ENCODE measurements at regions not wholly inside any gene's neighbourhood (a gene's known extent, or its start where the extent isn't known, plus 50 kb on each side); places are given as distances from the start of the nearest gene placed in this dataset.
"Not testable (repeated sequence)": the region's sequence is repeated elsewhere in the genome, so short reads cannot be mapped to it uniquely, and the experiment has no call there.

DNA sequence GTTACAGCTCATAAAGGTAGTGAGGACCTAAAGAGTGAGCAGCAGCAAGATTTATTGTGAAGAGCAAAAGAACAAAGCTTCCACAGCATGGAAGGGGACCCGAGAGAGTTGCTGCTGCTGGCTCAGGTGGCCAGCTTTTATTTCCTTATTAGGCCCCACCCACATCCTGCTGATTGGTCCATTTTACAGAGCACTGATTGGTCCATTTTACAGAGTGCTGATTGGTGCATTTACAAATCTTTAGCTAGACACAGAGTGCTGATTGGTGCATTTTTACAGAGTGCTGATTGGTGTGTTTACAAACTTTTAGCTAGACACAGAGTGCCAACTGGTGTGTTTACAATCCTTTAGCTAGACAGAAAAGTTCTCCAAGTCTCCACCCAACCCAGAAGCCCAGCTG is 256.2 kb upstream of the HTR1E start:
- H3K4me3 Mint-ChIP-seq; H3K36me3 ChIP-seq (ENCODE audit: control insufficient read depth in 2 of 2, extremely low read depth in 1 of 2, insufficient read depth in 1 of 2, low read length in 1 of 2); CTCF ChIA-PET; H3K27ac Mint-ChIP-seq; H3K4me3 ChIP-seq (ENCODE audit: control insufficient read depth in 1 of 2, extremely low read depth in 1 of 2, low read length in 1 of 2); DNase-seq; H3K4me1 ChIP-seq (ENCODE audit: control insufficient read depth in 1 of 2, extremely low read depth in 1 of 2, insufficient read depth in 2 of 2, low read length in 2 of 2); H3K27me3 ChIP-seq (replicated peaks in 1 of 2; ENCODE audit: control insufficient read depth in 2 of 2, extremely low read depth in 1 of 2, insufficient read depth in 2 of 2, low read length in 1 of 2); H3K36me3 Mint-ChIP-seq; POLR2A ChIA-PET; H3K27me3 Mint-ChIP-seq; H3K9me3 ChIP-seq; H3K27ac ChIP-seq (ENCODE audit: low read length); ATAC-seq (replicated peaks in 1 of 4); H3K4me1 Mint-ChIP-seq: not testable (repeated sequence)
- 86% methylated on average over 1 of the region's 1 CpG for WGBS (ENCODE audit: insufficient coverage)
- H3K9me3 Mint-ChIP-seq: peaks cover 8 to 11% (median 10%) of the 10 kb centered on the region in 3 donors

DNA sequence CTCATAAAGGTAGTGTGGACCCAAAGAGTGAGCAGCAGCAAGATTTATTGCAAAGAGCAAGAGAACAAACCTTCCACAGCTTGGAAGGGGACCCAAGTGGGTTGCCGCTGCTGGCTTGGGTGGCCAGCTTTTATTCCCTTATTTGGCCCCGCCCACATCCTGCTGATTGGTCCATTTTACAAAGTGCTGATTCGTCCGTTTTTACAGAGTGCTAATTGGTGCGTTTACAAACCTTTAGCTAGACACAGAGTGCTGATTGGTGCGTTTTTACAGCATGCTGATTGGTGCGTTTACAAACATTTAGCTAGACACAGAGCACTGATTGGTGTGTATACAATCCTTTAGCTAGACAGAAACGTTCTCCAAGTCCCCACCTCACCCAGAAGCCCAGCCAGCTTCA is 265.2 kb upstream of the HTR1E start:
- H3K36me3 Mint-ChIP-seq; DNase-seq; H3K4me3 ChIP-seq (ENCODE audit: control insufficient read depth in 1 of 2, extremely low read depth in 1 of 2, low read length in 1 of 2); H3K27ac Mint-ChIP-seq; H3K27me3 Mint-ChIP-seq; H3K4me3 Mint-ChIP-seq; H3K36me3 ChIP-seq (ENCODE audit: control insufficient read depth in 2 of 2, extremely low read depth in 1 of 2, insufficient read depth in 1 of 2, low read length in 1 of 2); H3K27me3 ChIP-seq (replicated peaks in 1 of 2; ENCODE audit: control insufficient read depth in 2 of 2, extremely low read depth in 1 of 2, insufficient read depth in 2 of 2, low read length in 1 of 2); H3K4me1 Mint-ChIP-seq; ATAC-seq (replicated peaks in 1 of 4); H3K4me1 ChIP-seq (ENCODE audit: control insufficient read depth in 1 of 2, extremely low read depth in 1 of 2, insufficient read depth in 2 of 2, low read length in 2 of 2); H3K9me3 ChIP-seq; POLR2A ChIA-PET; H3K27ac ChIP-seq (ENCODE audit: low read length): not testable (repeated sequence)
- WGBS (ENCODE audit: insufficient coverage): 67% methylated on average over 2 of the region's 8 CpGs
- H3K9me3 Mint-ChIP-seq: peaks cover 7 to 29% (median 26%) of the 10 kb centered on the region in 3 donors
- CTCF ChIA-PET: interaction anchor here in 1 of 2 donors (0.6 to 0.7 kb wide), 2 partner anchors 15 to 29 kb away, joined by 3 to 4 read pairs; no protein-coding TSS in a partner anchor

DNA sequence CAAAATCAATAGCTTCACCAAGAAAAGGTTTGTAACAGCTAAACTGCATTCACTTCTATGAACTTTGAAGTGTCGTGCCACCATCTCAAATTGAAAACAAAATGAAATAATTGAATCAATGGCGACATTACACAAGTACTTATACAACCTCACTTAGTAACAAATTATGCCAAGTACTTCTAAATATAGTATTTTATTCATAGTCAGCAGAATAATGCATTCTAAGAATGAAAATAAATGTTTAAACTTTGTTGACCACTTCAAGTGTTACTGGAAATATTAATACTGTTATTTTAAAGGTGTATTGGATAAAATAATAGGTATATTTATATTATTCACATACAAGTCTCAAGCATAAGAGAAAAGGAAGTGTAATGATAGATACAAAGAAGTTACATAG is 280.1 kb upstream of the HTR1E start:
- Histone ChIP-seq H3K4me1 (ENCODE audit: control insufficient read depth in 1 of 2, extremely low read depth in 1 of 2, insufficient read depth in 2 of 2, low read length in 2 of 2) (no peaks in the 10 kb centered on the region), H3K27ac (ENCODE audit: low read length) (no peak overlapping the region), H3K4me3 (ENCODE audit: control insufficient read depth in 1 of 2, extremely low read depth in 1 of 2, low read length in 1 of 2) (no peak overlapping the region), H3K36me3 (ENCODE audit: control insufficient read depth in 2 of 2, extremely low read depth in 1 of 2, insufficient read depth in 1 of 2, low read length in 1 of 2) (no peaks in the 10 kb centered on the region), H3K27me3 (replicated peaks in 1 of 2; ENCODE audit: control insufficient read depth in 2 of 2, extremely low read depth in 1 of 2, insufficient read depth in 2 of 2, low read length in 1 of 2) (no peaks in the 10 kb centered on the region), H3K9me3 (no peaks in the 10 kb centered on the region)
- CTCF ChIA-PET: interaction anchor here in 1 of 2 donors (0.5 kb wide), 1 partner anchor 15 kb away, joined by 3 read pairs; no protein-coding TSS in a partner anchor
- no CpG with 5 or more reads among the region's 2 CpGs for WGBS (ENCODE audit: insufficient coverage)
- POLR2A ChIA-PET: no interaction called here
- ATAC-seq (replicated peaks in 1 of 4) (no peak), DNase-seq (no peak)
- peaks cover 15 to 25% (median 21%) of the 10 kb centered on the region in 3 donors for H3K9me3 Mint-ChIP-seq
- no peak overlapping the region for H3K4me3 Mint-ChIP-seq
- no peaks in the 10 kb centered on the region for H3K4me1 Mint-ChIP-seq
- H3K27ac Mint-ChIP-seq: no peak overlapping the region
- no peaks in the 10 kb centered on the region for H3K27me3 Mint-ChIP-seq
- H3K36me3 Mint-ChIP-seq: no peaks in the 10 kb centered on the region

DNA sequence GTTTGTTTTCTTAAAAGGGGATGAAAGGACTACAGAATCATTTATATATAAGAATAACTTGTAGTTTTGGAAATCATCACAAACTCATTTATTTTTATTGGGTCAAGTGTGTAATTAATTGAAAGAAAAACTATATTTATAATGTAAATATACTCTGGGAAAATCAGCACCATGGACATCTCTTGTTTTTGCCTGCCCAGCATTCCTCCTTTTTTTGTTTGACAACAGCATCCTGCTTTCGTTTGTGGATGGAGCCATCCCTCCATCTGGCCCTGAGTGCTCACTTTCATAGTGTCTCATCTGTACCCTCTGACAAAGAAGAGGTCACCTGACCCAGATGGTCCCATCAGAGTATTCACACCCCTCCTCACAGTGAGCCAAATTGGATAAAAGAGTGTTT is 308.2 kb upstream of the HTR1E start:
- H3K9me3 Mint-ChIP-seq: peaks cover 0 to 13% (median 4%) of the 10 kb centered on the region in 3 donors
- H3K27me3 Mint-ChIP-seq: no peaks in the 10 kb centered on the region
- ChIA-PET CTCF (no interaction called here), POLR2A (no interaction called here)
- no peaks in the 10 kb centered on the region for H3K4me1 Mint-ChIP-seq
- Histone ChIP-seq H3K36me3 (ENCODE audit: control insufficient read depth in 2 of 2, extremely low read depth in 1 of 2, insufficient read depth in 1 of 2, low read length in 1 of 2) (no peaks in the 10 kb centered on the region), H3K9me3 (no peaks in the 10 kb centered on the region), H3K27me3 (replicated peaks in 1 of 2; ENCODE audit: control insufficient read depth in 2 of 2, extremely low read depth in 1 of 2, insufficient read depth in 2 of 2, low read length in 1 of 2) (no peaks in the 10 kb centered on the region), H3K4me3 (ENCODE audit: control insufficient read depth in 1 of 2, extremely low read depth in 1 of 2, low read length in 1 of 2) (no peak overlapping the region), H3K27ac (ENCODE audit: low read length) (no peak overlapping the region), H3K4me1 (ENCODE audit: control insufficient read depth in 1 of 2, extremely low read depth in 1 of 2, insufficient read depth in 2 of 2, low read length in 2 of 2) (no peaks in the 10 kb centered on the region)
- ATAC-seq (replicated peaks in 1 of 4): no peak
- H3K36me3 Mint-ChIP-seq: no peaks in the 10 kb centered on the region
- H3K27ac Mint-ChIP-seq: no peak overlapping the region
- WGBS (ENCODE audit: insufficient coverage): 11% methylated on average over 1 of the region's 1 CpG
- no peak for DNase-seq
- no peak overlapping the region for H3K4me3 Mint-ChIP-seq

DNA sequence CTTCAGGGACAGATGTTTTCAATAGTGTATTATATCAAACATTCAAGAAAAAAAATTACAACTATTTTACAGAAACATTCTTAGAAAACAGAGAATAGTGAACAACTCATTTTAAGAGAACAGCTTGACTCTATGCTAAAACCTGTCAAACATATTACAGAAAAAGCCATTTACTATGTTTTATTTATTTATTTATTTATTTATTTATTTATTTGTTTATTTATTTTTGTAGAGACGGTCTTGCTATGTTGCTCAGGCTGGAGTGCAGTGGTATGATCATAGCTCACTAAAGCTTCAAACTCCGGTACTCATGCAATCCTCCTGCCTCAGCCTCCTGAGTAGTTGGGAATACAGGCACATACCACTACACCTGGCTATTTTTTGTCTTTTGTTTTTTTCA is 317.9 kb upstream of the HTR1E start:
- H3K4me1 Mint-ChIP-seq: no peaks in the 10 kb centered on the region
- H3K27me3 Mint-ChIP-seq: no peaks in the 10 kb centered on the region
- ChIA-PET POLR2A (no interaction called here), CTCF (no interaction called here)
- H3K9me3 ChIP-seq: no peaks in the 10 kb centered on the region
- H3K4me3 ChIP-seq (ENCODE audit: control insufficient read depth in 1 of 2, extremely low read depth in 1 of 2, low read length in 1 of 2): no peak overlapping the region
- no peaks in the 10 kb centered on the region for H3K4me1 ChIP-seq (ENCODE audit: control insufficient read depth in 1 of 2, extremely low read depth in 1 of 2, insufficient read depth in 2 of 2, low read length in 2 of 2)
- ATAC-seq (replicated peaks in 1 of 4) (no peak), DNase-seq (no peak)
- no CpG with 5 or more reads among the region's 2 CpGs for WGBS (ENCODE audit: insufficient coverage)
- no peak overlapping the region for H3K27ac Mint-ChIP-seq
- H3K36me3 Mint-ChIP-seq: no peaks in the 10 kb centered on the region
- no peak overlapping the region for H3K4me3 Mint-ChIP-seq
- H3K27ac ChIP-seq (ENCODE audit: low read length): no peak overlapping the region
- peaks cover 9 to 26% (median 15%) of the 10 kb centered on the region in 3 donors for H3K9me3 Mint-ChIP-seq
- no peaks in the 10 kb centered on the region for H3K36me3 ChIP-seq (ENCODE audit: control insufficient read depth in 2 of 2, extremely low read depth in 1 of 2, insufficient read depth in 1 of 2, low read length in 1 of 2)
- no peaks in the 10 kb centered on the region for H3K27me3 ChIP-seq (replicated peaks in 1 of 2; ENCODE audit: control insufficient read depth in 2 of 2, extremely low read depth in 1 of 2, insufficient read depth in 2 of 2, low read length in 1 of 2)

DNA sequence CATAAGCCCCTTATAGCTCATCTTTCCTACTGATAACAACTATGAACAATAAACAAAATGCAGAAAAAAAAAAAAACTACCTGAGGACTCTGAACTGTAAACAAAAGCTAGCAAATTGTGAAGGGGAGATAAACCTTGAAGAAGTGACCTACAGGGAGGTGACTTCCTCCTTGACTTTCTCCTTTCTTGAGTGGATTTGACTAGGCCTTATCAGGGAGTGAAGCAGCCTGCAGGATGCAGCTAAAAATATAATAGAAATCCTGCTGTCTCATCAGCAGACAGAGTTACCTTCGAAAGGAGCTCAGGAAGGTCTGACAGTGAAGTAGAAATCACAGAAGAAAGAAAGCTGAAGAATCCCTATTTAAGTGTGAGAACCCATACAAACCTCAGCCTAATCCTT is 322.0 kb upstream of the HTR1E start:
- H3K27ac Mint-ChIP-seq: no peak overlapping the region
- POLR2A ChIA-PET: interaction anchor here in 1 of 2 donors (0.6 kb wide), 1 partner anchor 88 kb away, joined by 16 read pairs; no protein-coding TSS in a partner anchor

More for the DNA sequence above, 322.0 kb upstream of the HTR1E start:
- Mint-ChIP-seq H3K4me3 (no peak overlapping the region), H3K36me3 (no peaks in the 10 kb centered on the region), H3K9me3 (peaks cover 0 to 7% (median 2%) of the 10 kb centered on the region in 3 donors), H3K4me1 (no peaks in the 10 kb centered on the region), H3K27me3 (no peaks in the 10 kb centered on the region)
- WGBS (ENCODE audit: insufficient coverage): no CpG with 5 or more reads among the region's 1 CpG
- Histone ChIP-seq H3K36me3 (ENCODE audit: control insufficient read depth in 2 of 2, extremely low read depth in 1 of 2, insufficient read depth in 1 of 2, low read length in 1 of 2) (no peaks in the 10 kb centered on the region), H3K4me3 (ENCODE audit: control insufficient read depth in 1 of 2, extremely low read depth in 1 of 2, low read length in 1 of 2) (no peak overlapping the region), H3K27me3 (replicated peaks in 1 of 2; ENCODE audit: control insufficient read depth in 2 of 2, extremely low read depth in 1 of 2, insufficient read depth in 2 of 2, low read length in 1 of 2) (no peaks in the 10 kb centered on the region), H3K4me1 (ENCODE audit: control insufficient read depth in 1 of 2, extremely low read depth in 1 of 2, insufficient read depth in 2 of 2, low read length in 2 of 2) (no peaks in the 10 kb centered on the region), H3K9me3 (no peaks in the 10 kb centered on the region), H3K27ac (ENCODE audit: low read length) (no peak overlapping the region)
- no peak for DNase-seq
- CTCF ChIA-PET: interaction anchor here in 1 of 2 donors (0.6 kb wide), 1 partner anchor 84 kb away, joined by 4 read pairs; no protein-coding TSS in a partner anchor
- no peak for ATAC-seq (replicated peaks in 1 of 4)
